Neuronal stem cell (in vitro differentiated cells): ENCODE measurements at regions not wholly inside any gene's neighbourhood (a gene's known extent, or its start where the extent isn't known, plus 50 kb on each side); places are given as distances from the start of the nearest gene placed in this dataset.

Experiments
- DNase-seq: peaks from one replicate; pipeline ENCODE4 v3.0.0-alpha.2; 2013; ENCODE audit warnings: low spot score
- H2AFZ ChIP-seq: one replicate; pipeline ENCODE4 v1.6.1; 2013; ENCODE audit warnings: mild to moderate bottlenecking, low read length, inconsistent platforms
- H2AK5ac ChIP-seq: 2 replicates; pipeline ENCODE4 v1.6.1; 2013; ENCODE audit warnings: low read depth, mild to moderate bottlenecking, inconsistent platforms, low read length, moderate library complexity, mixed read lengths
- H2BK120ac ChIP-seq: 2 replicates; pipeline ENCODE4 v1.6.1; 2013; ENCODE audit warnings: low read depth, mild to moderate bottlenecking, inconsistent platforms, low read length, moderate library complexity, mixed read lengths
- H2BK12ac ChIP-seq: one replicate; pipeline ENCODE4 v1.6.1; 2013; ENCODE audit warnings: low read length, inconsistent platforms
- H2BK15ac ChIP-seq: 2 replicates; pipeline ENCODE4 v1.6.1; 2013; ENCODE audit warnings: mild to moderate bottlenecking, low read length, inconsistent platforms, mixed read lengths
- H2BK5ac ChIP-seq: one replicate; pipeline ENCODE4 v1.6.1; 2013; ENCODE audit warnings: inconsistent platforms, mild to moderate bottlenecking, low read length, moderate library complexity
- H3K14ac ChIP-seq: one replicate; pipeline ENCODE4 v1.6.1; 2013; ENCODE audit warnings: low read length, inconsistent platforms
- H3K18ac ChIP-seq: 2 replicates; pipeline ENCODE4 v1.6.1; 2013; ENCODE audit warnings: low read length, inconsistent platforms
- H3K23ac ChIP-seq: 2 replicates; pipeline ENCODE4 v1.6.1; 2013; ENCODE audit warnings: low read depth, mild to moderate bottlenecking, mixed read lengths, low read length, inconsistent platforms; ENCODE audit not compliant: poor library complexity
- H3K27ac ChIP-seq: replicated peaks from 3 replicates; pipeline ENCODE4 v1.5.1; 2013; ENCODE audit warnings: low read length, inconsistent platforms
- H3K27me3 ChIP-seq, 3 experiments: 2 replicates each; pipeline ENCODE4 v1.6.1; 2013; ENCODE audit warnings: low read length in 3 of 3, mild to moderate bottlenecking in 2 of 3, inconsistent platforms in 1 of 3, low read depth in 1 of 3, mixed read lengths in 1 of 3, moderate library complexity in 1 of 3; ENCODE audit not compliant: control insufficient read depth in 3 of 3, insufficient read depth in 3 of 3
- H3K36me3 ChIP-seq, 2 donors: replicated peaks in 1 of 2; 2 replicates each; pipeline ENCODE4 v1.6.1; 2013; ENCODE audit warnings: low read length in 2 of 2; ENCODE audit not compliant: control insufficient read depth in 2 of 2, insufficient read depth in 2 of 2
- H3K4ac ChIP-seq: 2 replicates; pipeline ENCODE4 v1.6.1; 2013; ENCODE audit warnings: inconsistent platforms, mild to moderate bottlenecking, low read length, moderate library complexity
- H3K4me1 ChIP-seq, 2 donors: 1 replicate in 1 of 2; 2 replicates in 1 of 2; pipeline ENCODE4 v1.6.1; 2013; ENCODE audit warnings: low read length in 2 of 2, low read depth in 1 of 2; ENCODE audit not compliant: control insufficient read depth in 2 of 2, insufficient read depth in 1 of 2
- H3K4me2 ChIP-seq: one replicate; pipeline ENCODE4 v1.6.1; 2013; ENCODE audit warnings: mild to moderate bottlenecking, low read length, inconsistent platforms; ENCODE audit not compliant: insufficient read depth, poor library complexity, severe bottlenecking
- H3K4me3 ChIP-seq, 2 donors: 2 replicates each; pipeline ENCODE4 v1.5.1; 2013; ENCODE audit warnings: low read length in 2 of 2, mild to moderate bottlenecking in 2 of 2, inconsistent platforms in 1 of 2, moderate library complexity in 1 of 2
- H3K79me1 ChIP-seq: one replicate; pipeline ENCODE4 v1.6.1; 2013; ENCODE audit warnings: low read depth, mild to moderate bottlenecking, inconsistent platforms, low read length, moderate library complexity
- H3K9ac ChIP-seq: one replicate; pipeline ENCODE4 v1.6.1; 2013; ENCODE audit warnings: mild to moderate bottlenecking, low read depth, low read length, inconsistent platforms; ENCODE audit not compliant: poor library complexity
- H3K9me3 ChIP-seq, 2 donors: replicated peaks in 1 of 2; 2 replicates each; pipeline versions ENCODE3 to v1.6.1; 2013; ENCODE audit warnings: low read length in 2 of 2, mild to moderate bottlenecking in 2 of 2, inconsistent platforms in 1 of 2, low read depth in 1 of 2, mixed read lengths in 1 of 2, moderate library complexity in 1 of 2; ENCODE audit not compliant: control insufficient read depth in 2 of 2, insufficient read depth in 1 of 2
- H4K8ac ChIP-seq: one replicate; pipeline ENCODE4 v1.6.1; 2013; ENCODE audit warnings: low read depth, mild to moderate bottlenecking, inconsistent platforms, low read length, moderate library complexity
- H4K91ac ChIP-seq: one replicate; pipeline ENCODE4 v1.6.1; 2013; ENCODE audit warnings: low read length, low read depth, mild to moderate bottlenecking, inconsistent platforms; ENCODE audit not compliant: poor library complexity
- WGBS, 2 donors: extraction: QIAGEN DNeasy Blood & Tissue Kit; methylation state at CpG; one replicate each; pipeline ENCODE4 v1.1.7; 2013; ENCODE audit warnings: missing lambda C conversion rate in 2 of 2, mixed read lengths in 1 of 2; ENCODE audit not compliant: insufficient read length in 2 of 2, insufficient replicate concordance in 1 of 2; ENCODE audit errors: extremely low coverage in 2 of 2; 5-methylcytosine and 5-hydroxymethylcytosine counted together

DNA sequence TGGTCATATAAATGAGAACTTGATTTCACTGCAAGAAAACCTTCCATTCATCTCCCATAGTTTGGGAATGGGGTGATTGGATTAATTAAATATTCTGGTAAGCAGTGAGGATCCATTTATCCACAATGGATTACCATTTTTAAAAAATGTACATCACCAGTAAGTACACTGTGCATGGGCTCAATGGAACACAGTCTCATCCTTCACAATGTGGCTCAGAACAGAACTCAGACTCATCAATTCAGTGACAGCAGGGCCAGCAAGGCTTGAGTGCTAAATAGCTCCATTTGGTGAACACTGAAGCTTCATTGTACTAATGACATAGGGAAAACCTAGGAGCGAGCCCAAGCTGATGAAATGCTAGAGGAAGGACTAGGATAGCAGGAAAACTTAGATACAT, 223.8 kb downstream of the CMPK2 start:
- H2BK12ac ChIP-seq = no peak overlapping the region
- no peak overlapping the region for H3K18ac ChIP-seq
- peaks cover 2 to 7% of the 10 kb centered on the region in 2 donors for H3K9me3 ChIP-seq
- DNase-seq = no peak
- no peak overlapping the region for H2BK5ac ChIP-seq
- no peak overlapping the region for H2BK120ac ChIP-seq
- H3K27ac ChIP-seq = no peak overlapping the region
- H3K4me2 ChIP-seq = no peak overlapping the region
- no CpG with 5 or more reads among the region's 1 CpG for WGBS, 2 donors
- H4K91ac ChIP-seq = no peak overlapping the region
- no peak overlapping the region for H3K23ac ChIP-seq
- H3K4ac ChIP-seq = no peak overlapping the region
- no peaks in the 10 kb centered on the region for H3K27me3 ChIP-seq
- H4K8ac ChIP-seq = no peak overlapping the region
- H3K4me3 ChIP-seq = no peak overlapping the region
- no peak overlapping the region for H2BK15ac ChIP-seq
- no peaks in the 10 kb centered on the region for H3K79me1 ChIP-seq
- no peak overlapping the region for H3K14ac ChIP-seq
- H2AFZ ChIP-seq = no peak overlapping the region
- no peak overlapping the region for H3K9ac ChIP-seq
- H2AK5ac ChIP-seq = no peak overlapping the region
- peaks cover 8 to 18% of the 10 kb centered on the region in 2 donors for H3K4me1 ChIP-seq
- H3K36me3 ChIP-seq = no peaks in the 10 kb centered on the region

DNA sequence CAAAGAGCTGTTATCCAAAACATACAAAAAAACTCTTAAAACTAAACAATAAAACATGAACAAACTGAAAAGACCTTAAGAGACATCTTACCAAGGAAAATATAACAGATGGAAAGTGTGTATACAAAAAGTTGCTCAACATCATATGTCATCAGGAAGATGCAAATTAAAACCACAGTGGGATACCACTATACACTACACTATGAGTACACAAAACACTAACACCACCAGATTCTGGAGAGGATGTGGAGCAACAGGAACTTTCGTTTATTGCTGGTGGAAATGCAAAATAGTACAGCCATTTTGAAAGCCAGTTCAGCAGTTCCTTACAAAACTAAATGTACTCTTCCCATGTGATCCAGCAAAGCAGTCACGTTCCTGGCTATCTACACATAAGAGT, 221.4 kb downstream of the CMPK2 start:
- Histone ChIP-seq H3K18ac (no peak overlapping the region), H4K8ac (no peak overlapping the region), H4K91ac (no peak overlapping the region), H3K27ac (no peak overlapping the region), H2BK5ac (no peak overlapping the region), H2BK120ac (no peak overlapping the region), H3K14ac (no peak overlapping the region), H3K27me3 (no peaks in the 10 kb centered on the region), H3K4me3 (no peak overlapping the region), H3K4me2 (no peak overlapping the region), H3K9ac (no peak overlapping the region), H3K9me3 (no peaks in the 10 kb centered on the region), H3K36me3 (no peaks in the 10 kb centered on the region), H3K23ac (no peak overlapping the region), H2AFZ (no peak overlapping the region), H3K4me1 (peaks cover 6 to 14% of the 10 kb centered on the region in 2 donors), H2AK5ac (no peak overlapping the region), H3K79me1 (no peaks in the 10 kb centered on the region), H2BK12ac (no peak overlapping the region), H2BK15ac (no peak overlapping the region), H3K4ac (no peak overlapping the region)
- no CpG with 5 or more reads among the region's 2 CpGs for WGBS, 2 donors
- no peak for DNase-seq

DNA sequence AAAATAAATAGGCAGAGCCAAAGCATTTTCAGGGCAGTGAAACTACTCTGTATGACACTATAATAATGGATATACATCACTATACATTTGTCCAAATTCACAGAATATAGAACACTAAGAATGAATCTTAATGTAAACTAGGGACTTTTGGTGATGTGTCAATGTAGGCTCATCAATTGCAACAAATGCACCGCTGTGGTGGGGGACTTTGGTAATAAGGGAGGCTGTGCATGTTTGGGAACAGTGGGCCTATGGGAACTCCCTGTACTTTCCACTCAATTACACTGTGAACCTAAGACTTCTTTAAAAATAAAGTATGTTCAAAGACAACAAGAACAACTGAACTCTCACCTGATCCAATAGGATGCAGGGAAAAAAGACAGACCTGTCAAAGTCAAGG, 220.7 kb downstream of the CMPK2 start:
- Histone ChIP-seq H2AFZ (no peak overlapping the region), H3K36me3 (no peaks in the 10 kb centered on the region), H3K9me3 (peaks cover 0 to 3% of the 10 kb centered on the region in 2 donors), H4K8ac (no peak overlapping the region), H3K4me3 (no peak overlapping the region), H2BK12ac (no peak overlapping the region), H3K4me1 (peaks cover 6 to 11% of the 10 kb centered on the region in 2 donors), H3K14ac (no peak overlapping the region), H2BK120ac (no peak overlapping the region), H2BK15ac (no peak overlapping the region), H3K18ac (no peak overlapping the region), H3K4me2 (no peak overlapping the region), H3K27me3 (no peaks in the 10 kb centered on the region), H4K91ac (no peak overlapping the region), H3K4ac (no peak overlapping the region), H3K79me1 (no peaks in the 10 kb centered on the region), H2BK5ac (no peak overlapping the region), H3K9ac (no peak overlapping the region), H3K27ac (no peak overlapping the region), H2AK5ac (no peak overlapping the region), H3K23ac (no peak overlapping the region)
- WGBS, 2 donors = no CpG with 5 or more reads among the region's 1 CpG
- no peak for DNase-seq

DNA sequence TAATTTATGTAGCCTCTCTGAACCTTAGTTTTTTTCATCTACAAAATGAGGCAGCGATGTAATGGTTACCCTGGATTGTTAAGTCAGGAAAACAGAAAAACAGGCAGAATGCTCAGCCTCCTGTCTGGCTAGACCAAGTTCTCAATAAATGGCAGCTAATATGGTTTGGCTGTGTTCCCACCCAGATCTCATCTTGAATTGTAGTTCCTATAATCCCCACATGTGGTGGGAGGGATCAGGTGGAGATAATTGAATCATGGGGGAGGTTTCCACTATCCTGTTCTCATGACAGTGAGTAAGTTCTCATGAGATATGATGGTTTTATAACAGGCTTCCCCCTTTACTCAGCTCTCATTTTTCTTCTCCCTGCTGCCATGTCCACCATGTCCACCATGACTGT, 220.0 kb downstream of the CMPK2 start:
- Histone ChIP-seq H3K23ac (no peak overlapping the region), H2BK120ac (no peak overlapping the region), H2BK15ac (no peak overlapping the region), H3K18ac (no peak overlapping the region), H3K14ac (no peak overlapping the region), H3K27ac (no peak overlapping the region), H4K8ac (no peak overlapping the region), H3K4me3 (no peak overlapping the region), H3K79me1 (no peaks in the 10 kb centered on the region), H2AK5ac (no peak overlapping the region), H3K36me3 (no peaks in the 10 kb centered on the region), H2BK5ac (no peak overlapping the region), H2BK12ac (no peak overlapping the region), H3K4me2 (no peak overlapping the region), H3K4me1 (peaks cover 3 to 7% of the 10 kb centered on the region in 2 donors), H3K27me3 (no peaks in the 10 kb centered on the region), H2AFZ (no peak overlapping the region), H3K9ac (no peak overlapping the region), H3K4ac (no peak overlapping the region), H4K91ac (no peak overlapping the region), H3K9me3 (peaks cover 0 to 5% of the 10 kb centered on the region in 2 donors)
- no CpG with 5 or more reads among the region's 1 CpG for WGBS, 2 donors
- no peak for DNase-seq
